ENCODE measurements at regions not wholly inside any gene's neighbourhood (a gene's known extent, or its start where the extent isn't known, plus 50 kb on each side); places are given as distances from the start of the nearest gene placed in this dataset.

GRCh38 chr18:40926679-40927078 lies 1028.4 kb upstream of the PIK3C3 start:
- Histone ChIP-seq H3K9ac (no peak overlapping the region), H3K27ac (no peak overlapping the region), H3K4me1 (peaks cover 15% of the 10 kb centered on the region), H2AFZ (replicated peaks) (no peak overlapping the region), H3K36me3 (no peaks in the 10 kb centered on the region), H3K4me2 (peak overlapping the region; percentile 13), H3K79me2 (ENCODE audit: low read depth) (no peaks in the 10 kb centered on the region), H4K20me1 (ENCODE audit: low read depth) (no peaks in the 10 kb centered on the region), H3K27me3 (no peaks in the 10 kb centered on the region), H3K4me3 (no peak overlapping the region), H3F3A (ENCODE audit: low read depth) (peaks cover 11% of the 10 kb centered on the region), H3K9me3 (ENCODE audit: low read depth) (no peaks in the 10 kb centered on the region)
- Mint-ChIP-seq H3K4me3 (no peak overlapping the region), H3K4me1 (peaks cover 18% of the 10 kb centered on the region), H3K27me3 (ENCODE audit: insufficient read depth, low read depth) (no peaks in the 10 kb centered on the region), H3K9me3 (peaks cover 2% of the 10 kb centered on the region), H3K36me3 (no peaks in the 10 kb centered on the region), H3K27ac (no peak overlapping the region)
- no peak for TF ChIP-seq EZH2 (IDR thresholded peaks at IDR 0.05)
- TF ChIP-seq, protein P1, sequence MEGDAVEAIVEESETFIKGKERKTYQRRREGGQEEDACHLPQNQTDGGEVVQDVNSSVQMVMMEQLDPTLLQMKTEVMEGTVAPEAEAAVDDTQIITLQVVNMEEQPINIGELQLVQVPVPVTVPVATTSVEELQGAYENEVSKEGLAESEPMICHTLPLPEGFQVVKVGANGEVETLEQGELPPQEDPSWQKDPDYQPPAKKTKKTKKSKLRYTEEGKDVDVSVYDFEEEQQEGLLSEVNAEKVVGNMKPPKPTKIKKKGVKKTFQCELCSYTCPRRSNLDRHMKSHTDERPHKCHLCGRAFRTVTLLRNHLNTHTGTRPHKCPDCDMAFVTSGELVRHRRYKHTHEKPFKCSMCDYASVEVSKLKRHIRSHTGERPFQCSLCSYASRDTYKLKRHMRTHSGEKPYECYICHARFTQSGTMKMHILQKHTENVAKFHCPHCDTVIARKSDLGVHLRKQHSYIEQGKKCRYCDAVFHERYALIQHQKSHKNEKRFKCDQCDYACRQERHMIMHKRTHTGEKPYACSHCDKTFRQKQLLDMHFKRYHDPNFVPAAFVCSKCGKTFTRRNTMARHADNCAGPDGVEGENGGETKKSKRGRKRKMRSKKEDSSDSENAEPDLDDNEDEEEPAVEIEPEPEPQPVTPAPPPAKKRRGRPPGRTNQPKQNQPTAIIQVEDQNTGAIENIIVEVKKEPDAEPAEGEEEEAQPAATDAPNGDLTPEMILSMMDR (IDR thresholded peaks at IDR 0.05) = no peak
- no peak for TF ChIP-seq EZH2phosphoT487 (IDR thresholded peaks at IDR 0.05)
- DNase-seq (ENCODE audit: low spot score) = no peak

GRCh38 chr18:40925071-40925541 lies 1029.9 kb upstream of the PIK3C3 start:
- Histone ChIP-seq H3K9ac (no peak overlapping the region), H3K4me1 (peaks cover 28% of the 10 kb centered on the region), H3K4me2 (no peak overlapping the region), H4K20me1 (ENCODE audit: low read depth) (no peaks in the 10 kb centered on the region), H3K79me2 (ENCODE audit: low read depth) (no peaks in the 10 kb centered on the region), H2AFZ (replicated peaks) (no peak overlapping the region), H3K4me3 (no peak overlapping the region), H3K36me3 (no peaks in the 10 kb centered on the region), H3K27ac (no peak overlapping the region), H3F3A (ENCODE audit: low read depth) (peaks cover 20% of the 10 kb centered on the region), H3K27me3 (no peaks in the 10 kb centered on the region), H3K9me3 (ENCODE audit: low read depth) (no peaks in the 10 kb centered on the region)
- Mint-ChIP-seq H3K9me3 (no peaks in the 10 kb centered on the region), H3K27ac (peak overlapping the region; percentile 57), H3K4me1 (peaks cover 27% of the 10 kb centered on the region), H3K4me3 (no peak overlapping the region), H3K36me3 (no peaks in the 10 kb centered on the region), H3K27me3 (ENCODE audit: insufficient read depth, low read depth) (no peaks in the 10 kb centered on the region)
- no peak for DNase-seq (ENCODE audit: low spot score)
- no peak for TF ChIP-seq EZH2phosphoT487 (IDR thresholded peaks at IDR 0.05)
- TF ChIP-seq, protein P1 (IDR thresholded peaks at IDR 0.05) = no peak
- no peak for TF ChIP-seq EZH2 (IDR thresholded peaks at IDR 0.05)

- Mint-ChIP-seq H3K9me3 (peaks cover 2% of the 10 kb centered on the region), H3K4me3 (no peak overlapping the region), H3K27me3 (ENCODE audit: insufficient read depth, low read depth) (no peaks in the 10 kb centered on the region), H3K27ac (peak overlapping the region; percentile 12), H3K36me3 (no peaks in the 10 kb centered on the region), H3K4me1 (peaks cover 27% of the 10 kb centered on the region)
- Histone ChIP-seq H3K9me3 (ENCODE audit: low read depth) (no peaks in the 10 kb centered on the region), H3K4me2 (peak overlapping the region; percentile 34), H2AFZ (replicated peaks) (no peak overlapping the region), H3K27ac (peak overlapping the region; percentile 71), H3K4me3 (no peak overlapping the region), H3K79me2 (ENCODE audit: low read depth) (no peaks in the 10 kb centered on the region), H3K36me3 (no peaks in the 10 kb centered on the region), H3F3A (ENCODE audit: low read depth) (peaks cover 20% of the 10 kb centered on the region), H4K20me1 (ENCODE audit: low read depth) (no peaks in the 10 kb centered on the region), H3K4me1 (peaks cover 28% of the 10 kb centered on the region), H3K9ac (no peak overlapping the region), H3K27me3 (no peaks in the 10 kb centered on the region)
- DNase-seq (ENCODE audit: low spot score) = peak; percentile 48
- TF ChIP-seq EZH2phosphoT487 (IDR thresholded peaks at IDR 0.05) (no peak), EZH2 (IDR thresholded peaks at IDR 0.05) (no peak)
- TF ChIP-seq, protein P1 (IDR thresholded peaks at IDR 0.05) = no peak
Measured at GRCh38 chr18:40921845-40922629, 1033.0 kb upstream of the PIK3C3 start.
